Adipose tissue (tissue), 3 donors: ENCODE measurements at regions not wholly inside any gene's neighbourhood (a gene's known extent, or its start where the extent isn't known, plus 50 kb on each side); places are given as distances from the start of the nearest gene placed in this dataset.

Experiments used
- H3K27ac ChIP-seq: one replicate; pipeline ENCODE4 v1.5.1; 2013; ENCODE audit warnings: low read depth, low read length
- WGBS, 3 donors: extraction: QIAGEN DNeasy Blood & Tissue Kit; methylation state at CpG; one replicate each; pipeline ENCODE4 v1.1.7; 2013; 5-methylcytosine and 5-hydroxymethylcytosine counted together
- donor health status: healthy with polysubstance abuse.
- donor health status: Bipolar disorder and iron deficiency.
- donor health status: healthy.

GRCh38 chr1:218660678-218661053 is 315.5 kb downstream of the TGFB2 start:
- no peak overlapping the region for H3K27ac ChIP-seq
- 83 to 97% (median 90%) methylated on average over 1 of the region's 1 CpG for WGBS, 3 donors

GRCh38 chr1:218661411-218661810 is 316.3 kb downstream of the TGFB2 start:
- 89 to 93% (median 92%) methylated on average over 3 of the region's 3 CpGs for WGBS, 3 donors
- H3K27ac ChIP-seq, result no peak overlapping the region

GRCh38 chr1:218664385-218665170 is 319.4 kb downstream of the TGFB2 start:
- WGBS, 3 donors, result 77 to 91% (median 81%) methylated on average over 3 of the region's 3 CpGs
- H3K27ac ChIP-seq, result no peak overlapping the region

GRCh38 chr1:218665221-218665620 is 320.1 kb downstream of the TGFB2 start:
- WGBS, 3 donors, result 48 to 69% (median 59%) methylated on average over 4 of the region's 4 CpGs
- no peak overlapping the region for H3K27ac ChIP-seq

GRCh38 chr1:218666263-218666662 is 321.1 kb downstream of the TGFB2 start:
- H3K27ac ChIP-seq, result no peak overlapping the region

GRCh38 chr1:218667781-218668516 is 322.8 kb downstream of the TGFB2 start:
- H3K27ac ChIP-seq, result no peak overlapping the region
- 72 to 81% (median 76%) methylated on average over 3 of the region's 3 CpGs for WGBS, 3 donors

- WGBS, 3 donors, result 89 to 97% (median 93%) methylated on average over 1 of the region's 1 CpG
- no peak overlapping the region for H3K27ac ChIP-seq
These were observed 324.3 kb downstream of the TGFB2 start for GRCh38 chr1:218669431-218669830.

- WGBS, 3 donors, result 98 to 100% (median 99%) methylated on average over 1 of the region's 1 CpG
These were observed 325.7 kb downstream of the TGFB2 start for GRCh38 chr1:218670875-218671274.

GRCh38 chr1:218671573-218671972 is 326.4 kb downstream of the TGFB2 start:
- no peak overlapping the region for H3K27ac ChIP-seq
- 65 to 73% (median 71%) methylated on average over 6 of the region's 6 CpGs for WGBS, 3 donors

More at GRCh38 chr1:218670875-218671274, 325.7 kb downstream of the TGFB2 start:
- H3K27ac ChIP-seq, result no peak overlapping the region

- 80 to 87% (median 85%) methylated on average over 2 of the region's 2 CpGs for WGBS, 3 donors
These were observed 328.0 kb downstream of the TGFB2 start for GRCh38 chr1:218673170-218673569.

GRCh38 chr1:218674280-218674773 is 329.2 kb downstream of the TGFB2 start:
- 25 to 44% (median 34%) methylated on average over 9 of the region's 9 CpGs for WGBS, 3 donors
- no peak overlapping the region for H3K27ac ChIP-seq

More at GRCh38 chr1:218673170-218673569, 328.0 kb downstream of the TGFB2 start:
- H3K27ac ChIP-seq, result no peak overlapping the region

GRCh38 chr1:218677026-218677425 is 331.9 kb downstream of the TGFB2 start:
- H3K27ac ChIP-seq, result no peak overlapping the region
- 72 to 78% (median 75%) methylated on average over 7 of the region's 7 CpGs for WGBS, 3 donors

- WGBS, 3 donors, result 78 to 88% (median 79%) methylated on average over 2 of the region's 2 CpGs
- H3K27ac ChIP-seq, result no peak overlapping the region
These were observed 334.3 kb downstream of the TGFB2 start for GRCh38 chr1:218679391-218679790.

- WGBS, 3 donors, result 92 to 96% (median 94%) methylated on average over 4 of the region's 4 CpGs
- no peak overlapping the region for H3K27ac ChIP-seq
These were observed 335.0 kb downstream of the TGFB2 start for GRCh38 chr1:218679988-218680748.

GRCh38 chr1:218683242-218683641 is 338.1 kb downstream of the TGFB2 start:
- 47 to 69% (median 67%) methylated on average over 2 of the region's 2 CpGs for WGBS, 3 donors
- H3K27ac ChIP-seq, result no peak overlapping the region

GRCh38 chr1:218686258-218686657 is 341.1 kb downstream of the TGFB2 start:
- H3K27ac ChIP-seq, result no peak overlapping the region

GRCh38 chr1:218686761-218687160 is 341.6 kb downstream of the TGFB2 start:
- WGBS, 3 donors, result 87 to 91% (median 88%) methylated on average over 1 of the region's 1 CpG
- H3K27ac ChIP-seq, result no peak overlapping the region

- no peak overlapping the region for H3K27ac ChIP-seq
- WGBS, 3 donors, result 68 to 75% (median 73%) methylated on average over 2 of the region's 2 CpGs
These were observed 347.7 kb downstream of the TGFB2 start for GRCh38 chr1:218692808-218693207.

GRCh38 chr1:218693599-218693998 is 348.5 kb downstream of the TGFB2 start:
- WGBS, 3 donors, result 46 to 76% (median 67%) methylated on average over 2 of the region's 2 CpGs
- H3K27ac ChIP-seq, result no peak overlapping the region
